NOMO-1 treated with DMSO at 0.1 percent for 48 hours (cell line): ENCODE measurements at regions not wholly inside any gene's neighbourhood (a gene's known extent, or its start where the extent isn't known, plus 50 kb on each side); places are given as distances from the start of the nearest gene placed in this dataset.

Experiments used
- DNase-seq: peaks from one replicate; lab custom pipeline; 2025; ENCODE audit not compliant: unreplicated experiment; lab: John Stamatoyannopoulos, UW

GRCh38 chr7:9958486-9958885, 1015.2 kb upstream of the PHF14 start:
- no peak for DNase-seq

GRCh38 chr7:9960460-9960859, 1013.2 kb upstream of the PHF14 start:
- no peak for DNase-seq

GRCh38 chr7:9961161-9961922, 1012.3 kb upstream of the PHF14 start:
- no peak for DNase-seq

GRCh38 chr7:9962742-9963141, 1010.9 kb upstream of the PHF14 start:
- no peak for DNase-seq

GRCh38 chr7:9978106-9979064, 995.3 kb upstream of the PHF14 start:
- no peak for DNase-seq

- DNase-seq = no peak
These were observed 991.8 kb upstream of the PHF14 start for GRCh38 chr7:9981742-9982349.

- no peak for DNase-seq
These were observed 990.6 kb upstream of the PHF14 start for GRCh38 chr7:9983048-9983447.

GRCh38 chr7:10015687-10016086, 958.0 kb upstream of the PHF14 start:
- no peak for DNase-seq

- no peak for DNase-seq
These were observed 951.2 kb upstream of the PHF14 start for GRCh38 chr7:10022480-10022879.

- no peak for DNase-seq
These were observed 950.7 kb upstream of the PHF14 start for GRCh38 chr7:10022957-10023356.

- no peak for DNase-seq
These were observed 938.7 kb upstream of the PHF14 start for GRCh38 chr7:10034843-10035556.

- no peak for DNase-seq
These were observed 937.0 kb upstream of the PHF14 start for GRCh38 chr7:10036693-10037092.

- no peak for DNase-seq
These were observed 935.3 kb upstream of the PHF14 start for GRCh38 chr7:10038351-10038750.

- no peak for DNase-seq
These were observed 933.0 kb upstream of the PHF14 start for GRCh38 chr7:10040674-10041073.

- DNase-seq = no peak
These were observed 902.8 kb upstream of the PHF14 start for GRCh38 chr7:10070899-10071298.

GRCh38 chr7:10075866-10076265, 897.8 kb upstream of the PHF14 start:
- no peak for DNase-seq

- no peak for DNase-seq
These were observed 896.9 kb upstream of the PHF14 start for GRCh38 chr7:10076660-10077300.

GRCh38 chr7:10079572-10079971, 894.1 kb upstream of the PHF14 start:
- no peak for DNase-seq

- DNase-seq = no peak
These were observed 890.8 kb upstream of the PHF14 start for GRCh38 chr7:10082896-10083295.

GRCh38 chr7:10083766-10084165, 889.9 kb upstream of the PHF14 start:
- no peak for DNase-seq

GRCh38 chr7:10085231-10085630, 888.4 kb upstream of the PHF14 start:
- no peak for DNase-seq
